Activated T-cell treated with anti-CD3 and anti-CD28 coated beads, Interleukin-2, amount 50 U/mL, for 24 hours (primary cell): ENCODE measurements at regions not wholly inside any gene's neighbourhood (a gene's known extent, or its start where the extent isn't known, plus 50 kb on each side); places are given as distances from the start of the nearest gene placed in this dataset.

Experiments
- DNase-seq: peaks from one replicate; pipeline ENCODE4 v3.0.0-alpha.2; 2020
- H3K27ac Mint-ChIP-seq: 2 replicates; pipeline ENCODE4 v1.8.0; 2020; ENCODE audit warnings: mild to moderate bottlenecking, mixed read lengths
- H3K27me3 Mint-ChIP-seq: 2 replicates; pipeline ENCODE4 v1.8.0; 2020; ENCODE audit warnings: mixed read lengths
- H3K36me3 Mint-ChIP-seq: 2 replicates; pipeline ENCODE4 v1.8.0; 2020; ENCODE audit warnings: low read depth, mixed read lengths
- H3K4me1 Mint-ChIP-seq: 2 replicates; pipeline ENCODE4 v1.8.0; 2020; ENCODE audit warnings: low read depth, mixed read lengths
- H3K4me3 Mint-ChIP-seq: 2 replicates; pipeline ENCODE4 v1.8.0; 2020; ENCODE audit warnings: mild to moderate bottlenecking, moderate library complexity, mixed read lengths
- H3K9me3 Mint-ChIP-seq: 2 replicates; pipeline ENCODE4 v1.8.0; 2020; ENCODE audit warnings: mixed read lengths

GRCh38 chr2:16900405-16901025 lies 234.9 kb upstream of the CYRIA start:
- Mint-ChIP-seq H3K4me1 (no peaks in the 10 kb centered on the region), H3K27ac (no peak overlapping the region), H3K9me3 (no peaks in the 10 kb centered on the region), H3K4me3 (no peak overlapping the region), H3K27me3 (no peaks in the 10 kb centered on the region), H3K36me3 (no peaks in the 10 kb centered on the region)
- DNase-seq, result no peak

GRCh38 chr2:16899958-16900357 lies 234.3 kb upstream of the CYRIA start:
- Mint-ChIP-seq H3K27ac (no peak overlapping the region), H3K27me3 (no peaks in the 10 kb centered on the region), H3K36me3 (no peaks in the 10 kb centered on the region), H3K9me3 (no peaks in the 10 kb centered on the region), H3K4me1 (no peaks in the 10 kb centered on the region), H3K4me3 (no peak overlapping the region)
- DNase-seq, result no peak

GRCh38 chr2:16890081-16890480 lies 224.4 kb upstream of the CYRIA start:
- Mint-ChIP-seq H3K4me1 (no peaks in the 10 kb centered on the region), H3K4me3 (no peak overlapping the region), H3K9me3 (peaks cover 2% of the 10 kb centered on the region), H3K27me3 (no peaks in the 10 kb centered on the region), H3K27ac (no peak overlapping the region), H3K36me3 (no peaks in the 10 kb centered on the region)
- DNase-seq, result no peak

- H3K4me1 Mint-ChIP-seq, result no peaks in the 10 kb centered on the region
- H3K27ac Mint-ChIP-seq, result no peak overlapping the region
- H3K4me3 Mint-ChIP-seq, result no peak overlapping the region
- no peaks in the 10 kb centered on the region for H3K36me3 Mint-ChIP-seq
- no peak for DNase-seq
- no peaks in the 10 kb centered on the region for H3K9me3 Mint-ChIP-seq
- H3K27me3 Mint-ChIP-seq, result no peaks in the 10 kb centered on the region
Observed at GRCh38 chr2:16885027-16885426, 219.4 kb upstream of the CYRIA start.

GRCh38 chr2:16882706-16883105 lies 217.1 kb upstream of the CYRIA start:
- no peaks in the 10 kb centered on the region for H3K27me3 Mint-ChIP-seq
- no peak for DNase-seq
- no peaks in the 10 kb centered on the region for H3K9me3 Mint-ChIP-seq
- H3K27ac Mint-ChIP-seq, result no peak overlapping the region
- no peaks in the 10 kb centered on the region for H3K4me1 Mint-ChIP-seq
- no peak overlapping the region for H3K4me3 Mint-ChIP-seq
- no peaks in the 10 kb centered on the region for H3K36me3 Mint-ChIP-seq

- Mint-ChIP-seq H3K36me3 (no peaks in the 10 kb centered on the region), H3K27me3 (no peaks in the 10 kb centered on the region), H3K4me3 (no peak overlapping the region), H3K27ac (no peak overlapping the region), H3K4me1 (no peaks in the 10 kb centered on the region), H3K9me3 (no peaks in the 10 kb centered on the region)
- no peak for DNase-seq
Observed at GRCh38 chr2:16881122-16881521, 215.5 kb upstream of the CYRIA start.

GRCh38 chr2:16871411-16871810 lies 205.8 kb upstream of the CYRIA start:
- H3K27ac Mint-ChIP-seq, result no peak overlapping the region

GRCh38 chr2:16870491-16871076 lies 204.9 kb upstream of the CYRIA start:
- H3K4me3 Mint-ChIP-seq, result no peak overlapping the region
- H3K27ac Mint-ChIP-seq, result no peak overlapping the region
- H3K27me3 Mint-ChIP-seq, result no peaks in the 10 kb centered on the region
- H3K36me3 Mint-ChIP-seq, result no peaks in the 10 kb centered on the region
- no peaks in the 10 kb centered on the region for H3K4me1 Mint-ChIP-seq
- no peaks in the 10 kb centered on the region for H3K9me3 Mint-ChIP-seq
- no peak for DNase-seq

More at GRCh38 chr2:16871411-16871810, 205.8 kb upstream of the CYRIA start:
- Mint-ChIP-seq H3K36me3 (no peaks in the 10 kb centered on the region), H3K4me3 (no peak overlapping the region), H3K27me3 (no peaks in the 10 kb centered on the region), H3K9me3 (no peaks in the 10 kb centered on the region), H3K4me1 (no peaks in the 10 kb centered on the region)
- DNase-seq, result no peak

- no peaks in the 10 kb centered on the region for H3K36me3 Mint-ChIP-seq
- H3K4me1 Mint-ChIP-seq, result no peaks in the 10 kb centered on the region
- H3K27ac Mint-ChIP-seq, result no peak overlapping the region
- no peaks in the 10 kb centered on the region for H3K9me3 Mint-ChIP-seq
- no peaks in the 10 kb centered on the region for H3K27me3 Mint-ChIP-seq
- H3K4me3 Mint-ChIP-seq, result no peak overlapping the region
- DNase-seq, result no peak
Observed at GRCh38 chr2:16869711-16870110, 204.1 kb upstream of the CYRIA start.

- H3K4me3 Mint-ChIP-seq, result no peak overlapping the region
- no peak overlapping the region for H3K27ac Mint-ChIP-seq
- peaks cover 6% of the 10 kb centered on the region for H3K9me3 Mint-ChIP-seq
- no peaks in the 10 kb centered on the region for H3K36me3 Mint-ChIP-seq
- no peaks in the 10 kb centered on the region for H3K4me1 Mint-ChIP-seq
- DNase-seq, result no peak
- no peaks in the 10 kb centered on the region for H3K27me3 Mint-ChIP-seq
Observed at GRCh38 chr2:16862471-16862870, 196.8 kb upstream of the CYRIA start.

- Mint-ChIP-seq H3K27me3 (no peaks in the 10 kb centered on the region), H3K4me1 (no peaks in the 10 kb centered on the region), H3K36me3 (no peaks in the 10 kb centered on the region), H3K27ac (no peak overlapping the region), H3K4me3 (no peak overlapping the region), H3K9me3 (peaks cover 6% of the 10 kb centered on the region)
- no peak for DNase-seq
Observed at GRCh38 chr2:16861530-16861929, 195.9 kb upstream of the CYRIA start.

GRCh38 chr2:16861111-16861510 lies 195.5 kb upstream of the CYRIA start:
- no peak for DNase-seq
- H3K27me3 Mint-ChIP-seq, result no peaks in the 10 kb centered on the region

GRCh38 chr2:16860627-16861026 lies 195.0 kb upstream of the CYRIA start:
- Mint-ChIP-seq H3K4me3 (no peak overlapping the region), H3K4me1 (no peaks in the 10 kb centered on the region), H3K27me3 (no peaks in the 10 kb centered on the region), H3K27ac (no peak overlapping the region), H3K36me3 (no peaks in the 10 kb centered on the region), H3K9me3 (peaks cover 6% of the 10 kb centered on the region)
- DNase-seq, result no peak

More at GRCh38 chr2:16861111-16861510, 195.5 kb upstream of the CYRIA start:
- Mint-ChIP-seq H3K9me3 (peaks cover 6% of the 10 kb centered on the region), H3K27ac (no peak overlapping the region), H3K4me3 (no peak overlapping the region), H3K36me3 (no peaks in the 10 kb centered on the region), H3K4me1 (no peaks in the 10 kb centered on the region)

GRCh38 chr2:16855183-16855582 lies 189.5 kb upstream of the CYRIA start:
- Mint-ChIP-seq H3K27me3 (no peaks in the 10 kb centered on the region), H3K9me3 (peaks cover 6% of the 10 kb centered on the region), H3K4me3 (no peak overlapping the region), H3K4me1 (no peaks in the 10 kb centered on the region), H3K36me3 (no peaks in the 10 kb centered on the region), H3K27ac (no peak overlapping the region)
- no peak for DNase-seq

GRCh38 chr2:16853088-16853487 lies 187.5 kb upstream of the CYRIA start:
- no peak for DNase-seq
- Mint-ChIP-seq H3K4me1 (no peaks in the 10 kb centered on the region), H3K4me3 (no peak overlapping the region), H3K36me3 (no peaks in the 10 kb centered on the region), H3K27me3 (no peaks in the 10 kb centered on the region), H3K27ac (no peak overlapping the region), H3K9me3 (no peaks in the 10 kb centered on the region)

- H3K36me3 Mint-ChIP-seq, result no peaks in the 10 kb centered on the region
- no peaks in the 10 kb centered on the region for H3K9me3 Mint-ChIP-seq
Observed at GRCh38 chr2:16852651-16853050, 187.0 kb upstream of the CYRIA start.

More at GRCh38 chr2:16852651-16853050, 187.0 kb upstream of the CYRIA start:
- Mint-ChIP-seq H3K27me3 (no peaks in the 10 kb centered on the region), H3K4me3 (no peak overlapping the region), H3K27ac (no peak overlapping the region), H3K4me1 (no peaks in the 10 kb centered on the region)
- no peak for DNase-seq
